ENCODE measurements at regions not wholly inside any gene's neighbourhood (a gene's known extent, or its start where the extent isn't known, plus 50 kb on each side); places are given as distances from the start of the nearest gene placed in this dataset.
A peak's percentile ranks its signal among the peaks of the same experiment; 100 is the strongest.
"Not testable (repeated sequence)": the region's sequence is repeated elsewhere in the genome, so short reads cannot be mapped to it uniquely, and the experiment has no call there.

DNA sequence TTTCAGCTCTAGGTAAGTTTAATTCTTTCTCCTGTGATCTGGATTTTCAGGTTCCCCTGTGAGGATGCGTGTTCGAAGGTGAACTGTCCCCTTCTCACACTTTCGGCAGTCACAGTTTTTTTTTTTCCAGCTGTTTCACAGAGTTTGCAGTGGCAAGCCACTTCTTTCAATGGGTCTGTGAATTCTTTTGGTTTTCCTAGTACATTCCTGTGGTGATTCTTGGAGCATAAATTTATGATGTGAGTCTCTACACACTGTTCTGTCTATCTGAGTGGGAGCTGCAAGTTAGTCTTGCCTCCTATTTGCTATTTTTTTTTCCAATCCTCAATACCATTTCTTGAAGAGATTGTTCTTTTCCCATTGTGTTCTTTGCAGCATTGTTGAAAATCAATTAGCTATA lies 595.5 kb downstream of the RAPGEF2 start:
- H3K9ac ChIP-seq (ENCODE audit: low read length) = no peak overlapping the region
- H4K20me1 ChIP-seq (ENCODE audit: insufficient read depth, low read length) = no peaks in the 10 kb centered on the region
- no peaks in the 10 kb centered on the region for H3K4me1 ChIP-seq (ENCODE audit: low read length)
- no peak for TF ChIP-seq EZH2phosphoT487 (IDR thresholded peaks at IDR 0.05; ENCODE audit: low read depth)
- TF ChIP-seq, protein P1, sequence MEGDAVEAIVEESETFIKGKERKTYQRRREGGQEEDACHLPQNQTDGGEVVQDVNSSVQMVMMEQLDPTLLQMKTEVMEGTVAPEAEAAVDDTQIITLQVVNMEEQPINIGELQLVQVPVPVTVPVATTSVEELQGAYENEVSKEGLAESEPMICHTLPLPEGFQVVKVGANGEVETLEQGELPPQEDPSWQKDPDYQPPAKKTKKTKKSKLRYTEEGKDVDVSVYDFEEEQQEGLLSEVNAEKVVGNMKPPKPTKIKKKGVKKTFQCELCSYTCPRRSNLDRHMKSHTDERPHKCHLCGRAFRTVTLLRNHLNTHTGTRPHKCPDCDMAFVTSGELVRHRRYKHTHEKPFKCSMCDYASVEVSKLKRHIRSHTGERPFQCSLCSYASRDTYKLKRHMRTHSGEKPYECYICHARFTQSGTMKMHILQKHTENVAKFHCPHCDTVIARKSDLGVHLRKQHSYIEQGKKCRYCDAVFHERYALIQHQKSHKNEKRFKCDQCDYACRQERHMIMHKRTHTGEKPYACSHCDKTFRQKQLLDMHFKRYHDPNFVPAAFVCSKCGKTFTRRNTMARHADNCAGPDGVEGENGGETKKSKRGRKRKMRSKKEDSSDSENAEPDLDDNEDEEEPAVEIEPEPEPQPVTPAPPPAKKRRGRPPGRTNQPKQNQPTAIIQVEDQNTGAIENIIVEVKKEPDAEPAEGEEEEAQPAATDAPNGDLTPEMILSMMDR (IDR thresholded peaks at IDR 0.05; ENCODE audit: low read depth, low read length) = no peak; the same call in 1 of the 2 replicates
- H2AFZ ChIP-seq (ENCODE audit: low read depth, low read length) = peak overlapping the region; percentile 87; the same call in 1 of the 2 replicates
- H3K27ac ChIP-seq (ENCODE audit: low read length) = no peak overlapping the region
- no peaks in the 10 kb centered on the region for H3K36me3 ChIP-seq (replicated peaks; ENCODE audit: low read depth, low read length)
- no peaks in the 10 kb centered on the region for H3K9me3 ChIP-seq (ENCODE audit: insufficient read depth, low read length)
- no peak overlapping the region for H3K4me2 ChIP-seq (ENCODE audit: low read length)
- H3K79me2 ChIP-seq (ENCODE audit: low read length) = no peaks in the 10 kb centered on the region
- H3K27me3 ChIP-seq (ENCODE audit: low read depth, low read length) = no peaks in the 10 kb centered on the region
- H3K4me3 ChIP-seq (ENCODE audit: low read length) = no peak overlapping the region

DNA sequence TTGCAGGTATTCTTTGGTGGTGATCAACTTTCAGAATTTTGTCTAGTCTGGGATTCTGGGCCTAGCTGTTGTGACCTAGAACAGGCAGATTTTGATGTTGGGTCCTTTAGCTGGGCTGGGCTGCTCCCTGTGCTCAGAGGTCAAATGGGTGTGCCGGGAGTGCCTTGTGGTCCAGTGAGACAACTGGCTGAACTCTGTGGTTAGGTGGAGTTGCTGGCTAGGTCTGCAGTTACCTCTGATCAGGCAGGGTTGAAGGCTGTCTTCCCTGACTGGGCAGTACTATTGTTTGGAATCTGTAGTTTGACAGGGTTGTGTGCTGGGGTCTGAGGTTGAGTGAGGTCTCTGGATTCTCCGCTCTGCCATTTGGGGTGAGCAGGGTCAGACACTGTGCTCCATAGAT lies 599.3 kb downstream of the RAPGEF2 start:
- no peaks in the 10 kb centered on the region for H3K36me3 ChIP-seq (replicated peaks; ENCODE audit: low read depth, low read length)
- H3K4me1 ChIP-seq (ENCODE audit: low read length) = no peaks in the 10 kb centered on the region
- no peak overlapping the region for H3K4me3 ChIP-seq (ENCODE audit: low read length)
- H3K4me2 ChIP-seq (ENCODE audit: low read length) = no peak overlapping the region
- no peaks in the 10 kb centered on the region for H4K20me1 ChIP-seq (ENCODE audit: insufficient read depth, low read length)
- no peak for TF ChIP-seq EZH2phosphoT487 (IDR thresholded peaks at IDR 0.05; ENCODE audit: low read depth)
- no peaks in the 10 kb centered on the region for H3K79me2 ChIP-seq (ENCODE audit: low read length)
- no peaks in the 10 kb centered on the region for H3K9me3 ChIP-seq (ENCODE audit: insufficient read depth, low read length)
- no peaks in the 10 kb centered on the region for H3K27me3 ChIP-seq (ENCODE audit: low read depth, low read length)
- H3K27ac ChIP-seq (ENCODE audit: low read length) = no peak overlapping the region
- H3K9ac ChIP-seq (ENCODE audit: low read length) = no peak overlapping the region
- no peak overlapping the region for H2AFZ ChIP-seq (ENCODE audit: low read depth, low read length)

DNA sequence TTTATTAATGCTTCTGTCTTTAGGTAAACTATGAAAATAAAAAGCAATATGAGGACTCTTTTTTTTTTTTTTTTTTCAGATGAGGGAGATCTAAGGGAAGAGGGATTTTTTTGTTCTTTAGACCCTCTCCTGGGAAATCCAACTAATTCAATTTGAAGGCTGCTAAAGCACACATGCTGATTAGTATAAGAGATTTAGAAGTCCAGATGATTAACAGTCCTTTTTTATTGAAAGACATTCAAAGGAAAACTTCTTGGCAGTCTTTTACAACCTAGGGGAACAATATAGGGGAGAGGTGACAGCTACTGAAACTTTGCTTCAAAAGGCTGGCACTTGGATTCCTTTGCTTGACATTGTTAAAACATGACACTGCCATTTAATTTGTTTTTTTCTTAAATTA lies 602.5 kb downstream of the RAPGEF2 start:
- Histone ChIP-seq H3K36me3 (replicated peaks; ENCODE audit: low read depth, low read length) (no peaks in the 10 kb centered on the region), H4K20me1 (ENCODE audit: insufficient read depth, low read length) (no peaks in the 10 kb centered on the region), H3K79me2 (ENCODE audit: low read length) (no peaks in the 10 kb centered on the region), H3K27ac (ENCODE audit: low read length) (no peak overlapping the region), H3K4me1 (ENCODE audit: low read length) (no peaks in the 10 kb centered on the region), H3K4me3 (ENCODE audit: low read length) (no peak overlapping the region), H3K9ac (ENCODE audit: low read length) (no peak overlapping the region), H3K4me2 (ENCODE audit: low read length) (no peak overlapping the region), H2AFZ (ENCODE audit: low read depth, low read length) (no peak overlapping the region), H3K9me3 (ENCODE audit: insufficient read depth, low read length) (no peaks in the 10 kb centered on the region), H3K27me3 (ENCODE audit: low read depth, low read length) (no peaks in the 10 kb centered on the region)
- TF ChIP-seq, protein P1 (IDR thresholded peaks at IDR 0.05; ENCODE audit: low read depth, low read length) = no peak
- no peak for TF ChIP-seq EZH2phosphoT487 (IDR thresholded peaks at IDR 0.05; ENCODE audit: low read depth)

DNA sequence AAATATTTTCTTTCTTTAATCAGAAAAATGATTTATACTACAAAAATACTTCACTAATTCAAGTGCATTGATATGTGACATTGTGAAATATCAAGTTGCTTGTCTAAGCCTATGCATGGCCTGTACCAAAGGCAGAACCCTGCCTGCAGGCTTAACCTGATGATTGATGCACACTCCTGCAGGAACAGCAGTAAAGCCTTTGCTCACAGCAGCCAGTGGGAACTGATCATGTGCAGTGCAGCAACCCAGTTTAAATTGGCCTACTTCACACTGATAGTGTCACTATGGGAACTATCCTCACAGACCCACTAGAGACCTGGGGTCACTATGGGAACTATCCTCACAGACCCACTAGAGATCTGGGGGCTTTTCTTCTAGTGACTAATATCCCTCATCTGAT lies 603.8 kb downstream of the RAPGEF2 start:
- Histone ChIP-seq H3K9me3 (ENCODE audit: insufficient read depth, low read length) (no peaks in the 10 kb centered on the region), H3K79me2 (ENCODE audit: low read length) (no peaks in the 10 kb centered on the region), H4K20me1 (ENCODE audit: insufficient read depth, low read length) (no peaks in the 10 kb centered on the region), H3K27me3 (ENCODE audit: low read depth, low read length) (no peaks in the 10 kb centered on the region), H3K4me2 (ENCODE audit: low read length) (no peak overlapping the region), H2AFZ (ENCODE audit: low read depth, low read length) (no peak overlapping the region), H3K27ac (ENCODE audit: low read length) (no peak overlapping the region), H3K4me1 (ENCODE audit: low read length) (no peaks in the 10 kb centered on the region), H3K9ac (ENCODE audit: low read length) (no peak overlapping the region), H3K36me3 (replicated peaks; ENCODE audit: low read depth, low read length) (no peaks in the 10 kb centered on the region), H3K4me3 (ENCODE audit: low read length) (no peak overlapping the region)
- TF ChIP-seq, protein P1 (IDR thresholded peaks at IDR 0.05; ENCODE audit: low read depth, low read length) = no peak
- TF ChIP-seq EZH2phosphoT487 (IDR thresholded peaks at IDR 0.05; ENCODE audit: low read depth) = no peak

DNA sequence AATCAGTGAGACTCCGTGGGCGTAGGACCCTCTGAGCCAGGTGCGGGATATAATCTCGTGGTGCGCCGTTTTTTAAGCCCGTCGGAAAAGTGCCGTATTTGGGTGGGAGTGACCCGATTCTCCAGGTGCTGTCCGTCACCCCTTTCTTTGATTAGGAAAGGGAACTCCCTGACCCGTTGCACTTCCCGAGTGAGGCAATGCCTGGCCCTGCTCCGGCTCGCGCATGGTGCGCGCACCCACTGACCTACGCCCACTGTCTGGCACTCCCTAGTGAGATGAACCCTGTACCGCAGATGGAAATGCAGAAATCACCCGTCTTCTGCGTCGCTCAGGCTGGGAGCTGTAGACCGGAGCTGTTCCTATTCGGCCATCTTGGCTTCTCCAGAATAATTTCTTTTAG lies 612.3 kb downstream of the RAPGEF2 start:
- not testable (repeated sequence) for H3K4me2 ChIP-seq (ENCODE audit: low read length); H2AFZ ChIP-seq (ENCODE audit: low read depth, low read length); H3K36me3 ChIP-seq (replicated peaks; ENCODE audit: low read depth, low read length); H3K4me3 ChIP-seq (ENCODE audit: low read length); H3K27me3 ChIP-seq (ENCODE audit: low read depth, low read length); H3K79me2 ChIP-seq (ENCODE audit: low read length); H3K27ac ChIP-seq (ENCODE audit: low read length); H3K9me3 ChIP-seq (ENCODE audit: insufficient read depth, low read length); H3K9ac ChIP-seq (ENCODE audit: low read length); H4K20me1 ChIP-seq (ENCODE audit: insufficient read depth, low read length); H3K4me1 ChIP-seq (ENCODE audit: low read length)

All from OCI-LY3 (cell line).